ENCODE measurements at regions not wholly inside any gene's neighbourhood (a gene's known extent, or its start where the extent isn't known, plus 50 kb on each side); places are given as distances from the start of the nearest gene placed in this dataset.

DNA sequence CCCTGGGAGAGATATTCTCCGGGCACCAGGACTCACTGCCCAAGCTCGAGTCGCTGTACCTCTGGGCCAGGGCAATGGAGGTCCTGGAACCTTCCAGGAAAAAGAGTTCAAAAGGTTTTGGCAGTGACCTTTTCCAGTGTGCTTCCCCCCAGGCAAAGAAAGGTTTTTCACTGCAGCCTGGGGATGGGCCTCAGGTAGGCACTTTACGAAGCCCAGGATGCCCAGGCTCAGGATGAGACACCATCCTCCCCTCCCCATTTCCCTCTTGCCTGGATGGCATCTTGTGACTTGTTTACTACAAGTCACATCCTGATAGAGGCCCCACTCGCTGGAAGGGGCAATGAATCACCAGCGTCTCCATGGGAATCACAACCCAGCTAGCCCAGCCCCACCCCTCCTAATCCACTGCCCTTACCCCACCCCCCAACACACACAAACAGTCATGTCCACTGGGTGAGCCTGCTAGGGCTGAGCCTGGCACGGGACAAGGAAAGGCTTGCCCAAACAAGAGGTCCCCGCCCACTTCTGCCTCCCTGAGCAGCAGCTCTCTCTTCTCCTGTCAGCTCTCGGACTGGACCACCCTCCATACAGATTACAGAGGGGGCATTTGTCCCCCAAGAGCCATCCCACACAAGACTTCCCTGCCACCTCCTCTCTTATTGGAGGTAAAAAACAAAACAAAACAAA is 93.8 kb upstream of the SMNDC1 start:
- WGBS: 55% methylated on average over 9 of the region's 9 CpGs
- H3K27ac ChIP-seq (ENCODE audit: low read depth in 1 of 2, low read length in 2 of 2): peak overlapping the region; percentile 39 to 52
- no peak overlapping the region for H3K9ac ChIP-seq (ENCODE audit: low read depth in 1 of 2, low read length in 2 of 2)
- H3K36me3 ChIP-seq (ENCODE audit: control insufficient read depth in 4 of 4, insufficient read depth in 3 of 4, low read depth in 1 of 4, low read length in 3 of 4): no peaks in the 10 kb centered on the region
- H3K27me3 ChIP-seq (ENCODE audit: control insufficient read depth in 4 of 4, insufficient read depth in 4 of 4, low read length in 3 of 4): no peaks in the 10 kb centered on the region
- peaks cover 2 to 14% (median 7%) of the 10 kb centered on the region in 4 donors for H3K4me1 ChIP-seq (ENCODE audit: control insufficient read depth in 4 of 4, insufficient read depth in 4 of 4, low read length in 3 of 4)
- TF ChIP-seq EGR1 (IDR thresholded peaks at IDR 0.05; ENCODE audit: low read depth in 2 of 2) (no peak), HNF4A (conservative IDR thresholded peaks at IDR 0.05) (no peak), REST (IDR thresholded peaks at IDR 0.05) (no peak), CTCF (IDR thresholded peaks at IDR 0.05; ENCODE audit: low read depth, low read length, missing input control) (no peak), RXRA (IDR thresholded peaks at IDR 0.05) (no peak), ZBTB33 (IDR thresholded peaks at IDR 0.05) (no peak), TAF1 (conservative IDR thresholded peaks at IDR 0.05) (no peak), NR2F2 (IDR thresholded peaks at IDR 0.05) (no peak), FOXA1 (IDR thresholded peaks at IDR 0.05) (no peak), GABPA (IDR thresholded peaks at IDR 0.05 in 1 of 2, conservative IDR thresholded peaks at IDR 0.05 in 1 of 2) (no peak)
- TF ChIP-seq, protein P1, sequence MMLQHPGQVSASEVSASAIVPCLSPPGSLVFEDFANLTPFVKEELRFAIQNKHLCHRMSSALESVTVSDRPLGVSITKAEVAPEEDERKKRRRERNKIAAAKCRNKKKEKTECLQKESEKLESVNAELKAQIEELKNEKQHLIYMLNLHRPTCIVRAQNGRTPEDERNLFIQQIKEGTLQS (IDR thresholded peaks at IDR 0.05): no peak
- H3K4me3 ChIP-seq (ENCODE audit: low read depth in 1 of 3, low read length in 3 of 3): no peak overlapping the region
- no peak for DNase-seq (ENCODE audit: low spot score)
- H3K9me3 ChIP-seq (ENCODE audit: control insufficient read depth in 4 of 4, low read length in 3 of 4): no peaks in the 10 kb centered on the region

GRCh38 chr10:110399106-110399964 is 94.6 kb upstream of the SMNDC1 start:
- Histone ChIP-seq H3K27me3 (ENCODE audit: control insufficient read depth in 4 of 4, insufficient read depth in 4 of 4, low read length in 3 of 4) (no peaks in the 10 kb centered on the region), H3K9me3 (ENCODE audit: control insufficient read depth in 4 of 4, low read length in 3 of 4) (no peaks in the 10 kb centered on the region), H3K4me1 (ENCODE audit: control insufficient read depth in 4 of 4, insufficient read depth in 4 of 4, low read length in 3 of 4) (peaks cover 2 to 14% (median 7%) of the 10 kb centered on the region in 4 donors), H3K4me3 (ENCODE audit: low read depth in 1 of 3, low read length in 3 of 3) (no peak overlapping the region), H3K27ac (ENCODE audit: low read depth in 1 of 2, low read length in 2 of 2) (peak overlapping the region; percentile 16 to 21), H3K9ac (ENCODE audit: low read depth in 1 of 2, low read length in 2 of 2) (no peak overlapping the region), H3K36me3 (ENCODE audit: control insufficient read depth in 4 of 4, insufficient read depth in 3 of 4, low read depth in 1 of 4, low read length in 3 of 4) (no peaks in the 10 kb centered on the region)
- TF ChIP-seq GABPA (IDR thresholded peaks at IDR 0.05 in 1 of 2, conservative IDR thresholded peaks at IDR 0.05 in 1 of 2) (peak in 1 of 2 donors; percentile 46), MAX (IDR thresholded peaks at IDR 0.05) (no peak), HNF4A (conservative IDR thresholded peaks at IDR 0.05) (peak in 1 of 2 donors; percentile 7)
- DNase-seq (ENCODE audit: low spot score): no peak
- 70% methylated on average over 9 of the region's 9 CpGs for WGBS

All from liver (tissue), 8 donors.